NCI-H1694 (cell line): ENCODE measurements at regions not wholly inside any gene's neighbourhood (a gene's known extent, or its start where the extent isn't known, plus 50 kb on each side); places are given as distances from the start of the nearest gene placed in this dataset.
"Not testable (repeated sequence)": the region's sequence is repeated elsewhere in the genome, so short reads cannot be mapped to it uniquely, and the experiment has no call there.

ENCODE experiments used
- DNase-seq: peaks from one replicate; lab custom pipeline; 2025; lab: John Stamatoyannopoulos, UW

DNA sequence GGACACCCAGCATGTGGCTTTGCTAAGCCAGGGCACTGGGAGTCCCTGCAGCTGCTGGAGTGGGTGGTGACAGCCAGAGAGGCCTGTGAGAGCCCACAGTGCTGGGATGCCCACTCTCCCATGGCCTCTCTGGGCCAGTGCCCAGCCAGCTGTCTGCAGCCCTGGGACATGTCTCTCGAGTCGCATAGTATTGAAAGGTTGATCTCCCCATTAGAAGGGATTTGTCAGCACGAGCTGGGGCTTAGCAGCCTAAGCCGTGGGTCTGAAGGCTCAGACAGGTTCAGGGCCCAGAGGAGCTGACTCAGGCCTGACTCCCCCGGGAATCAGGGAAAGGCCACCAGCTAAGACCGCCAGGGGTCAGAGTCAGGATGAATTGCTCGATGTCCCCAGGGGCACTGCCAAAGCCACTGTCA is 53.5 kb downstream of the FOXD2 start:
- DNase-seq = no peak

DNA sequence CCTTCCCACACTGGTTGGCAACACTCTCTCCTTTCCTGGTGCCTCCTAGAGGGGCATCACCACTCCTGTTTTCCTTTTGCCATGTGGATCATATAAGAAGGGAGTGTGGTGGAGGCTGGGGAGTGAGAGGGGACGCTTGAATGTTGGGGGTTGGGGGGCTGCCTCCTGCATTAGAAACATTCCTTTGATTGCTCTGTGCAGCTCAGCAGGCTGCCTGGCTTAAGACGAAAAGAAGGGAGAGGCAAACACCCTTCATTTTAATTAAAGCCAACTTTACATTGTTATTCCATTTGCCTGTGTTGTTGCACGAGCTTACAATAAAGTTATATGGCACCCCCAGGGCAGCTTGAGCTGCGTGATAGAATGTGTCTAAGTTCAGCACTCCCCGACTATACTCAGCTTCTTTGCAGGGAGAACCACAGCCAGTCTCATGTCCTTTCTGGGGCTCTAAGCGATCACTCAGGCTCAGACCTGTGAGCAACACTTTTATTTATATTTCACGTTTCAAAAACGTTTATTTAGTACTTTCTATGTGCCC is 57.4 kb downstream of the FOXD2 start:
- DNase-seq = no peak

DNA sequence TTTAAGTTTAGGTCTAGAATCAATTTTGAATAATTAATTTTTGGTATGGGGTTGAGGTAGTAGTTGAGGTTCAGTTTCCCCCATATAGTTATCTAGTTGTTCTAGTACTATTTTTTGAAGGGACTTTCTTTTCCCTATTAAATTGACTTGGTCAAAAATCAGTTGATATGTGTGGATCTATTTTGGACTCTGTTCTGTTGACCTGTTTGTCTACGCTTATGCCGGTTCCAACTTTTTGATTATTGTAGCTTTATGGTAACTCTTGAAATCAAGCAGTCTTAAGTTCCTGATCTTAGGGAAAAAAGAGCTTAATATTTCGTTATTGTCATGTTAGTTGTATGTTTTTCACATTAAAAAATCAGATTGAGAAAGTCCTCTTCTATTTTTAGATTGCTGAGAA is 60.7 kb downstream of the FOXD2 start:
- DNase-seq = no peak

DNA sequence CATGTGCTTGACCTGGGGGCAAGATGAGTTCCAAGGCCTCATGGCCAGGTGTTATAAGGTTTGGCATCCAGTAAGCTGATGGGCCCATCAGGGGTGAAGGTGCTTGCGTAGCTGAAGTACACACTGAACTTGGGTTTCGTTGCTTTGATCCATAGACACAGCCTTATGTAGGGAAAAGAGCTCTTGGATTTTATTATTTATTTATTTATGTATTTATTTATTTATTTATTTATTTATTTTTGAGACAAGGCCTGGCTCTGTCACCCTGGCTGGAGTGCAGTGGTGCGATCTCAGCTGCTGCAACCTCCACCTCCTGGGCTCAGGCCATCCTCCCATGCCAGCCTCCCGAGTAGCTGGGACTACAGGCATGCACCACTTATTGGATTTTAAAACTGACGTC is 63.2 kb downstream of the FOXD2 start:
- no peak for DNase-seq

DNA sequence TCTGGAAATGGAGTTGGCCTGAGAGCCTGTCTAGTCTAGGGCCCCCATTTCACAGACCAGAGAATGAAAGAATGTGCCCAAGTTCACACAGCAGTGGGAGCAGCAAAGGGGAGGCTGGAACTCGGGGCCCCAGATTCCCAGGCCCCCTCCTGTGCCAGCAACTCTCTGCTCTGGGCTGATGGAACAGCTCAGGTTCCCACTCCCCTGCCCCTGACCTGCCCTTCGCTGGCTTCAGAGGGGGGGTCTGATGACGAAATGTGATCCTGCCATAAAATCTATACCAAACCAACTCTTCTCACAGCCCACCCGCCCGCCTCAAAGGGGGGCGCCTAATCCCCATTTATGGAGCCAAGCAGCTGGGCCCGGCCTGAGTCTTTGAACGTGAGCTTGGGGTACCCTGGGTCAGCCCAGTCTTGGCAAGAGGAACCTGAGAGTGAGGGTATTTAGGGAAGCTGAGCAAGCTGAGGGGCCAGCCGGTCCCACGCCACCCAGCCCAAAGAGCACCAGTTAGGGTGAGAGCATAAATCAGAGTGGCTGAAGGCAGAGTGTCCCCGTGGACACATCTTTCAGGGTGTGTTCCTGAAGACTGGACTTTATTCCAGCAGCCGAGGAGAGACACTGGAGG is 65.0 kb downstream of the FOXD2 start:
- no peak for DNase-seq

DNA sequence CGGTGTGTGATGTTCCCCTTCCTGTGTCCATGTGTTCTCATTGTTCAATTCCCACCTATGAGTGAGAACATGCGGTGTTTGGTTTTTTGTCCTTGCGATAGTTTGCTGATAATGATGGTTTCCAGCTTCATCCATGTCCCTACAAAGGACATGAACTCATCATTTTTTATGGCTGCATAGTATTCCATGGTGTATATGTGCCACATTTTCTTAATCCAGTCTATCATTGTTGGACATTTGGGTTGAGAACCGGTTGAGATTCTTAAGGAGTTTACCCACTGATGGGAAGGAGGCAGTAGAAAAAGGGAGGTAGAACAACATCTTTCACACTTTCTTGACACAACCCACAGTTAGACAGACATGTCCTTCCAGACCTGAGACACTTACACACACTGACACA is 67.0 kb downstream of the FOXD2 start:
- not testable (repeated sequence) for DNase-seq

DNA sequence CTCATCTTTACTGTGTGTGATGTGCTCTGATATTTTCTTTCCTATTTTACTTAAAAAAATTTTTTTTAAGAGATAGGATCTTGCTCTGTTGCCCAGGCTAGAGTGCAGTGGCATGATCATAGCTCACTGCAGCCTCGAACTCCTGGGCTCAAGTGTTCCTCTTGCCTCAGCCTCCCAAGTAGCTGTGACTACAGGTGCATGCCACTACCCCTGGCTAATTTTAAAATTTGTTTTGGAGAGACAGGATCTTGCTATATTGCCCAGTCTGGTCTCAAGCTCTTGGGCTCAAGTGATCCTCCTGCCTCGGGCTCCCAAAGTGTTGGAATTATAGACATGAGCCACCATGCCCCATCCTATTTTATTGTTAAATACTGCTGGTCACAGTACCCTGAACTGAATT is 67.4 kb downstream of the FOXD2 start:
- no peak for DNase-seq

DNA sequence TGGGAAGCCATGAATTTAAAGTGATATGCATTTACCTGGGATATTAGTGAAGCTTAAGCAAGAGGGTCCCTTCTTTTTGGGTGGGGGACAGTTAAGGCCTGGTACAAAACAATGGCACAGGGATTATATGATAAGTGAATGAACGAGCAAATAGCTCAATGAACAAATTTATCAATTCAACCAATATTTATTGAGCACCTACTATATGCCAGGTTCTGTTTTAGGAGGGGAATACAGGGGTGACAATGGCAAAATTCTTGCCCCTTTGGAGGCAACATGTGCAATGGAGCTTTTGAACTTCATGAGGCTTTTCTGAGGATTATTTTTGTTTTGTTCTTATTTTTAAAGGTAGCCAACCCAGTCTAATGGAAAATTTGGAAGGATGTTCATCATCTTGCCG is 68.2 kb downstream of the FOXD2 start:
- no peak for DNase-seq

DNA sequence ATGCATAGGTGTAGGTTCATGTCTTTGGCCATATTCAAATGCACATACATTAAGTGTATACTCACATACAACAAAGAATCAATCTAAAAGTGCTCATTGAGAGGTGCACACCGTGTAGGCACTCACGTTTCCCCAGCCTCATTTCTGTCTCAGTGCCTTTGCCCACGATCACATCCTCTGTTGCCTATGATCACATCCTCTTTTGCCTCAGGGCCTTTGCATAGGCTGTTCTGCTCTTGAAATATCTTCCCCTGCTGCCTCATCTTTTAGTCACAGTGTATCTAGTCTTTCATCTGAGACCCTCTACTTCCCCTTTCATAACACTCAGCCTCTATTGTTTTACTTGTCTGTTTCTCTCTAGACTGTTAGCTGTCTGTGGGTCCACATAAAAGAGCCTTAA is 69.3 kb downstream of the FOXD2 start:
- no peak for DNase-seq

DNA sequence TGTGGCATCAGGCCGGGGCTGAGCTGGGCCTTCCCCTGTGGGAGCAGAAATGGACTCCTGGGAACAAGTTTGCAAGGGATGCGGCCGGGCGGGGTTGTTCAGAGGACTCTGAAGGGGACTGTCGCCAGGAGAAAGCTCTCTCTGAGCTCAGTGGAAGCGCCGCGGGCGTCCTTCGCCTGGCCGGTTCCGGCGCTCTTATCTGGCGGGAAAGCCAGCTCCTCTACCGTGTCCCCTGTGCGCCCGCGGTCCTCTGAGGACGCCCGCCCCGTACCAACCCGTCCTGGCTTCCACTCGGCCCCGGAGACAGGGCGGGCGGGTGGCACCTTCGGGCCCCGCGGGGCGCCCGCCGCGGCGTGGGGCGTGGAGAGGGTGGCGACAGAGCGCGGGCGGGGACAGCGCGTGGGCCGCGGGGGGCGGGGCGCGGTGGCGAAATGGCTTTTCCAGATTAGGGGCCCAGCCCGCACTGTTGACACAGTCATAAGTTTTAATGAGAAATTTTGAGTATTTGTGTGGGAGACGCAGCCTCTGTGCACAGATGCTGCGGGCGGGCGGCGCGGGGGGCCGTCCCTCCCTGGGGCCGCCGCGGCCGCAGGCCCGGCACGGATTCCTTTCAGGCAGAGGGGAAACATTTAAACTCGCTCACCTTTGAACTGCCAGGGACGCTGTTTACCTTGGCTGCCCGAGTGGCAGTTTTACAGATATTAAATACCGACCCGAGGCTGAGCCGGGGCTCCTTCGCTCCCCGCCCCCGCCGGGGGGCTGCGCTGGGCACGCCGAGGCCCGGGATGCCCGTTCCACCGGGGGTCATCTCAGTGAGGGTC is 70.2 kb downstream of the FOXD2 start:
- no peak for DNase-seq

DNA sequence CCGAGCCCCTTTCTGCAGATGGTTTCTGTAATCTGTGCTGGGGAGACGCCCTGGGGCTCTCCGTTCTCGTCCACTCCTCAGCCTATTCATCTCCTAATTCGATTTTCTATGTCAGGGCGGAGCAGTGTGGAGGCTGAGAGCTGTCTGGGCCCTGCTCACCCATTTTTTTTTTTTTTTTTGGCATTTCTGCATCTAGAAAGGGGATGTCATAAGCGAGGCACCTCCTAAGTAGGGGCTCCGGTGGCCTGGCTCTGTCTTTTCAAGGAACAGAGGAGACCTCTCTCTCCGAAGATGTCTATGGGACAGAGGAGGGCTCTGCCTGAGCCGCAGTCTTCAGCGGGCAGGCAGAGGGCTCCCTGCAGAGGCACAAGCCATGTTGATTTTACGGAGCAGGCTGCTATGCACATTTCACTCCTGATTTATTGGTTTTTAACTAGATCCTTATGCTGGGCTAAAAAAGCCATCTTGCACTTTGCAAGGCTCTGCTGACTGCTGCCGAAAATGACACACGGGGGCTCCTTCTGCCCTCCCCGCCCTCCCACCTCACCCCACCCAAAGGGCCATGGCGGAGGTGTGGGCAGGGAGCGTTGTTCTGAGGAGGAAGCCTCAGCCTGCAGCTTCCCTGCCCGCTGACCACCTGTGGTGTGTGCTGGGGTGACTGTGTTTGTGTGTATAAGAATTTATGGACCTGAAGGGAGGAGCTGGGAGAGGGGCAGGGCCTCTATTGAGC is 71.0 kb downstream of the FOXD2 start:
- DNase-seq = peak; percentile 15

DNA sequence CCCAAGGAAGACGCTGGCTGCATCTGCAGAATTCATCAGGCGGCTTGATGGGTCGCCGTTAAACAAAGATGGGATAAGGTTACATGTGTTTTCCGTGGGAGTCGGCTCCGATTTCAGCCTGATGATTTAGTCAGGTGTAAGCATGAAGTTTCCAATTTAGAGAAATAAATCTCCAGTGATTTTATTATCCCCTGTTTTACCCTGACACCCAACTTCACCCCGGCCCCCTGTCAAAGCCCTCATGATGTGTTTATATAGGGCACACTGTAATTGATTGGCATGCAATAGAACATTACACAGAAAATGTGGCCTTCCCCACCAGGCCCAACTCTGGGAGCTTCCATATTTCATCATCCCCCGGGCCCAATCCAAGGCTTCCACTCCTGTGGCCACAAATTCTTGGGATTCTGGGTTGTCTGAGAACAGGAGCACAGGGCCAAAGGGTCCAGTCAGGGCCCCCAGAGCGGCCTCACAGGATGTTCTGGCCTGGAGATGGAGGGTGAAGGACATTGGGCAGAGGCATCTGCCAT is 72.5 kb downstream of the FOXD2 start:
- DNase-seq = no peak

DNA sequence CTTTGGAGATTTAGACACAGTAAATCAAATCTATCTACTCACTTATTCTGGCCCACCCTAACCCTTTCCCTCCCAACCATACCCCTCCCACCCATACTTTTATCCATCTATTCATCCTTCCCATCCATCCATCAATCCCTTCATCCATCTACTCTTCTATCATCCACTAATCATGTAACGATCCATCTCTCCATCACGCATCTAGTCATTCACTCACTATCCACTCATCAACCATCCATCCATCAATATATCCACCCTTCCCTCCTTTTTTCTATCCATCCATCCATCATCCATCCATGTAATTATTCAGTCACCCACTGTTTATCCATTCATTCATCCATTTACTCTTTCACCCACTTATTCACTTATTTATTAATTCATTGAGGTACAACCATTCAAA is 74.0 kb downstream of the FOXD2 start:
- DNase-seq = no peak

DNA sequence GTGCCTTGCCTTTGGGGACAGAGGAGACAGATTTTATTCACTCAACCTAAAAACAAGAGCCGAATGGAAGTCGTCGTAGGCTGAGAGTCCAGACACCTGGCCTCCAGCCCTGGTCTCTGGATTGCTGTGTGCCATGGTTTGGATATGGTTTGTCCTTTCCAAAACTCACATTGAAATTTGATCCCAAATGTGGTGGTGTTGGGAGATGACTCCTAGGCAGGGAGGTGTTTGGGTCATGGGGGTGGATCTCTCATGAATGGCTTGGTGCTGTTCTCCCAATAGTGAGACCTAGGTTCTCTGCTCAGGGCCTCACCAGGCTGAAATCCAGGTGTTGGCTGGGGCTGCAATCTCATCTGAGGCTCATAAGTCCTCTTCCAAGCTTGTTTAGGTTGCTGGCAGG is 75.5 kb downstream of the FOXD2 start:
- no peak for DNase-seq

DNA sequence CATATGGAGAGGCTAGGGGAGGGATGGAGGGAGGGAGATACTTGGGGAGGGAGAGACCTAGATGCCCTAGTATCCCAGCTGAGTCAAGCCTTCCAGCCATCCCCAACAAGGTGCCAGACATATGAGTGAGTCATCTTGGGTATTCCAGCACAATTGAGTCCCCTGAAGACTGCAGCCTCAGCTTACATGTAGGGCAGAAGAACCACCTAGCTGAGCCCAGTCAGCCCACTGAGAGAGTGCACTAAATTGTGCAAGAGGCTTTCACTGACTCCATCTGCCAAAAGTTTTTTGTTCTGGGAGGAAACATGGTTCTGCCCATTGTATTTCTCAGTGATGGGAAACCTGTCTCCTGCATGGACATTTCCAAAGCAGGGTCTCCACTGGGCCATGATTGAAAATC is 76.4 kb downstream of the FOXD2 start:
- DNase-seq = no peak

DNA sequence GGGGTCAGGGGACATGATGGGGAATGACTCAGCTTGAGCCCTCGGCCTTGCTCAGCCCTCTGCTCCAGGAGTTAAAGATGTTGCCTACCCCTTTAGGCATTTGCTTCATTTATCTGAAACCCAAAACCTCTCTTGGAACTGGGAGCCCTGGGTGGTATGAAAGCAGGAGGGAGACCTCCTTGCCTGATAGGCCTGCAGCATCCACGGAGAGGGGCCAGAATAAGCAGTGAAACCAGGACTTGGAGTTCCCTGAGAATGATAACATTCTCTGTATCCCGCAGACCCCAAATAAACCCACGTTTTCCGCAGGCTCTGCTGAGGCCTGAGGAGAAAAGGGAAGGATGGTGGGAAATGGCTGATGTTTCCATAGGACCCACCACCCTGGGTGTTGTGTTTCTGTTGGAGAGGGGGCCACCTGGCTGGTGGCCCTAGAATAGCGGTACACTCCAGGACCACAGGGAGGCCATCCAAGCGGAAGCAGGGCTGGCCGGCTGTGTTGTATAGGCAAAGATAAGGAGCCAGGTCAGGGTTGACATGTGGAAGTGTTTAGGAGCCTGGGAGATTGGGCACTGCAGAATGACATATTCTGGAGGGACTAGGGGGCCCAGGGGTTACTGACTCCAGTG is 77.4 kb downstream of the FOXD2 start:
- no peak for DNase-seq

DNA sequence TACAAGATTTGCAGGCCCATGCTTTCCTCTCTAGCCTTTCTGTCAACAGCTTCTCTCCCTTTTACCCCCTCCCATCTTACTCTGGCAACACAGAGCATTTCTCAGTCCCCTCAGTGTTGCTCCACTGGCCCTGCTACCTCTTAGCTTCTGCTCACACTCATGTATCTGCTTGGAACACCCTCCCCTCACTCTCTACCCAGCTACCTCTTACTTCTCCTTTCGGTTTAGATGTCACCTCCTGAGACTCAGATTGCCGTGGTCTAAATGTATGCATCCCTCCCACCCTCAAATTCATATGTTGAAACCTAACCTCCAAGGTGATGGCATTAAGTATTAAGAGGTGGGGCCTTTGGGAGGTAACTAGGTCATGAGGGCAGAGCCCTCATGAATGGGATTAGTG is 80.1 kb downstream of the FOXD2 start:
- DNase-seq = no peak

DNA sequence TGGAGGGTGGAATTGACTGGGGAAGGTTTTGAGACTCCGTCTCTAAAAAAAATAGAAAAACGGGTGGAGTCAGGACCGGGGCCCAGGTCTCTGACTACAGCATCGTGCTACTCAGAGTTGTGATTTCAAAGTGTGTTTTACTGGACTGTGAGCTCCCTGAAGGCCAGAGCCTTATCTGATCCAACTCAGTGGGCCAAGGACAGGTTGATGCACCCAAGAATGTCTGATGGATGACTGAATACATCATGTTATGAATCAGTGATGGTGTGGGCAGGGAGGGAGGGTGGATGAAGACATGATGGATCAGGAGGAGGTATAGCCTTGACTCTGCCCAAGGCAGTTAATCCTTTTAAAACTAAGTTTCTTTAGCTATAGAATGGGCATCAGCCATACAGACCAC is 81.6 kb downstream of the FOXD2 start:
- no peak for DNase-seq

DNA sequence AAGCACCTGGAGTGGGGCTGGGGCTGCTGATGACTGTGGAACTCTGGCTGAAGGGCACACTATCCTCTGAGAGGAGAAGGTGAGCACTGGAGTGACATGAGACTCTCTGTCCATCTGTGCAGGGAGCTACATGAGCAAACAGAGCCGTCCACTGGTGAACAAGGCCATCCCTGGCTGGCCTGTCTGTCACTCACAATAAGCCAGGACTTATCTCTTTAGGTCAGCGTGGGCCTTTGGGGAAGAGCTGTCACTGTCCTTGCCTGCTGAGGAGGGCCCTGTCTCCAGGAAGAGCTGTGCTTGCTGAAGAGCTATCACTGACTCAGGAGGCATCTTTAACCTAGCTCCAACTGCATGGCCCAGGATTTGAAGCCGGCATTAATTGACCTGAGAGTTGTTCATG is 82.1 kb downstream of the FOXD2 start:
- no peak for DNase-seq

DNA sequence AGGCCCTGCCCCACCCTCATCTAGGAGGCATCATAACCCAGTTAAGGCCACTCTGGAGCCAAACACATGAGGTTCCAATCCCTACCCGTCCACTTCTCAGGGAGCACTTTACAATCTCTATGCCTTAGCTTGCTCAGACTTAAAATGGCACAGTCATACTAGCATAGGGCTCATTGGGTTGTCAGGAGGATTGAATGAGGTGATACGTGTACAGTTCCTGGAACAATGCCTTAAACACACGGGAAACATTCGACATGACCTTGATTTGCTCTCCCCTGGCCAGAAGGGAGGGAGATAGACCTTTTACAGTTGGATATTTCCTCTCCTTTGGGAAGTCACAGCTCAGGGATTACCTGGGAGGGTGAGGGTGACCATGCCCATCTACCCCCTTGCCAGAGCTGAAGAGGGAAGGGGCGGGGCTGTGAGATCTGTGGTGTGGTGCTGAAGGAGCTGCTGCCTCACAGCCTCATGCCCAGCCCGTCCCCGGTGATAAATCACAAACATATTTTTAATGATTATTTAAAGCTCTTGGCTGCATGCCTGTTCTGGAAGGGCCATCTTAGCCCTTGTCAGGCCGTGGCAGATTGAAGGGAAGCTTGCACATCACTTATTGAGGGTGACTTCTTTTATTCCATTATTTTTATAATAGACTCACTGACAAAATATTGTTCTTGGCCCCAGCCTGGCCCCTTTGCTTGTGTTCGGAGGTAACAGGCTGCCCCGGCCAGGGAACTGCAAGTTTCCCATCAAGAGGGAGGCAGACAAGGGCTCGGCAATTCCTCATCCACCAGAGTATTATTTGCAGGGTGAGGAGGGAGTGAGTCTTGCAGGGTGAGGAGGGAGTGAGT is 83.4 kb downstream of the FOXD2 start:
- DNase-seq = no peak
